NCI-H82 (cell line): ENCODE measurements at regions not wholly inside any gene's neighbourhood (a gene's known extent, or its start where the extent isn't known, plus 50 kb on each side); places are given as distances from the start of the nearest gene placed in this dataset.

Source experiments
- DNase-seq: peaks from one replicate; lab custom pipeline; 2025; lab: John Stamatoyannopoulos, UW

DNA sequence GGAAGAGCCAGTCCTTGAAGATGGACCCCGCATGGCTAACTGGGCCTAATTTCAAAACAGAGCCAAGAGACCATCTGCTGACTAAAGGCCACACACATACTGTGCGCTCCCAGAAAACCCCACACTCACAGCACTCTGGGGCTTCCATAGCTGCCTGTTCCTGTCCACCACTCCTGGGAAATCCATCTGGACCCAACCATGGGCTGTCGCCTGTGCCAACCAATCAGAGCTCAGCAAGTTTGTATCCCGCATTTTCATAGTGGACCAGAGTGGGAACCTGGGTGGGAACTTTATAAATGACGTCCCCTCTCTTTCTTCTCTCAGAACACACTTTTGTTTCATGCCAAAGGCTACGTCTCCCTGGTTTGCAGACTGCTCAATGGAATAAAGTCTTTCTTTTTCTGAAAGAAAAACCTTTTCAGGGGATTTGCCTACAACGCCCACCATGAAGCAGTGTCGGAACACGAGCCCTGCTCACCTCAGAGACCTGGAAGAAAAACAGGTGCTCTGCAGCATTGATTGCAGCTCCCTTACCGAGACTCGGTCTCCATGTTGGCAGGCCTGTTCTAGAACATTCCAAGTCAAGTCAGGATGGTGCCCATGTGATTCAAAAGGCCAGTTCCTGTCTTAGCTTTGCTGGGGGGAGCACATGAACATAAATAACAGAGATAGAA lies 137.2 kb upstream of the GPC1 start:
- DNase-seq = no peak

- no peak for DNase-seq
Observed at GRCh38 chr2:240298803-240299709, 136.4 kb upstream of the GPC1 start.

GRCh38 chr2:240299710-240300068 lies 135.8 kb upstream of the GPC1 start:
- no peak for DNase-seq

DNA sequence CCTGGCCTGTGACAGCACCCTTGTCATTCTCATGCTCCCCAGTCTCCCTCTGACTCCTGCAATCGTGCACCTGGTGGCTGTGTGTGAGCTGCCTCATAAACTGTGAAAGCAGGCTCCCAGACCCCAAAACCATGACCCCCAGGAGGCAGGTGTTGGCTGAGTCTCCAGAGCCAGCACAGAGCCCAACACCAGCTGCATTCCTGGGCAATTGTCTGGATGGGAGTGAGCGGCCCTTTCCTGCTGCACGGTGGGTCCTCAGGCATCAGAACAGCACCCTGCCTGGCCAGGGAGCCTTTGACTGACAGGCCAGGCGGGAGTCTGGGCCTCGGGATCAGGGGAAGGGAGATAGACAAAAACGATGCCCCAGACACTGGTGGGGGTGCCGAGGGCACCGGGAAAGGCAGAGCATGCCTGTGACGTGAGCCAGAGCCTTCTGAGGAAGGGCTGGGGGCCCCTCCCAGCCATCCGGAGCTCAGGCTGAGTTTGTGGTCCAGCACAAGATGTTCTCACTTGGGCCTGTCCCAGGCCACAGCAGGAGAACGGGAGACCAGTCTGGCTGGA lies 135.1 kb upstream of the GPC1 start:
- no peak for DNase-seq

DNA sequence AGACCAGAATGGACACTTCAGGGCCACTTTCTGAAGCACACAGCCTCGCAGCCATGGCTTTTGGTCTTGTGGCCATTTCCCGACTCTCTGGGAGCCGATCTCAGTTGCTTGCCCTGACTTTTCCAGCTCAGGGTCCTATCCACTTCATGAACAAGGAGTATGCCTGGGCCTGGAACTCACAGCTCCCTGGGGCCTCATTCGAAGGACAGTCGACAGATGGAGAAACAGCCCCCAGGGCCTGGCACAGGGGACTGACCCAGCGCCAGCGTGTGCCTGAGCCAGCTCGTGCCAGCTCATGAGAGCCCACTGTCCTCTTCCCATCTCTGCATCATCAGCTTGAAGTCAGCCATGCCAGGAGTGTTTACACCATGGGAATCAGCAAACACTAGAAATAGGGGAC lies 134.6 kb upstream of the GPC1 start:
- no peak for DNase-seq

DNA sequence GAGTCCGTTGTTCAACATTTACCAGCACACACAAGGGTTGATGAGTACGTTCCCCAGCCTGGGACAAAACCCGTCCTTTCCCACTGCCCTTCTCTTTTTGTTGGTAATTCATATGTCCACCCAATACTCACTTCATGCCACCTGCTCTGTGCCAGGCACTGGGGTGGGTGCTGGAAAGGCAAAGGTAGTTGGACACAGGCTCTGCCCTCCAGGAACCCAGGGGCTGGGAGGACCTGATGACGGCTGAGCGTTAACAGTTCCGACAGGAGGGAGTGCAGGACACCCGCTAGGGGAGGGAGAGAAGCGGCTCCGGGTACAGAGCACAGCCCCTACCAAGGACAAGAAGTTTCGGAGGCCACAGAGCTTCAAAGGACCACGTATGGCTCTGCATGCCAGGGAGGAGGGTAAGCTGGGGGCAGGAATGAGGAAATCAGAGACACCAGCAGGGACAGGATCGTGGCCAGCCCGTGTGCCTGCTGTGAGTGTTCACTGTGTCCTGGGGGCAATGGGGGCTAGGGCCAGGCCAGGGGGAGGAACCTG lies 134.1 kb upstream of the GPC1 start:
- no peak for DNase-seq

- DNase-seq = no peak
Observed at GRCh38 chr2:240302041-240302440, 133.4 kb upstream of the GPC1 start.

GRCh38 chr2:240302933-240303595 lies 132.4 kb upstream of the GPC1 start:
- DNase-seq = no peak

DNA sequence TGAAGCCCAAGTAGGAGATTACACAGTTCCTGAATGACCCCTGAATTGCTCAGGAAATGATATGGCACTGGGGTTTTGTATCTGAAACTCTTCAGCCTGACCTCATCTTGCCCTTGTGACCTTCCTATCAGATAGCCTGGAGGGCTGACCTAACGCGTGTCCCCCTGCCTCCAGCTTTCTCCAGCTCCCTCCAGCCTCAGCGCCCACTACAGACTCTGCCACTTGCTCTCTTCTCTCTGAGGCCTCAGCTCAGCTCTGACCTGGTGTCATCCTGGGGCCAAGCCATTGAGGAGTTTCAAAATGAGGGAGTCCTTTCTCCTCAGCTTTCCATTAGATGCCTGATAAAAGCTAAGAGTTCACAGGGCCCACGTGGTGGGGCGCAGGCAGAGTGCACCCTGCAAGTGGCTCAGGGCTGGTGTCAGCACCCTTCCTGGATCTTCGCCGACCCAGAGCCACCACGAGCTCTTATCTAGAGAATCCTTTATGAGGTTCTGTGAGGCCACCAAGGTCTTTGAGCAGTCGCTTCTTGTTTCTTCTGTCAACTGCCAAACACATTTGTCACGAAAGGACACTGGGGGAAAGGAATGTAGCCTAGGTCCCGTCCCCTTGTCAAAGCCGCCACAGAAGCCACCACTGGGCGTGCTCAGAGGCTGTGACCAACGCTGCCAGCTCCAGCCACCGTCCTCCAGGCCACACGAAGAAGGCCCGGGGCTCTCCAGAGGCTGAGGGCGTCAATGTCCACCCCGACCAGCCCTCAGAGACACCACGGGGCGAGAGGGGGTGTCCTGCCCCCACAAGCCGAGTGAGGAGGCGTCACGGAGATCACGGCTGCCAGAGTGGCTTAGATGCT lies 131.3 kb upstream of the GPC1 start:
- no peak for DNase-seq

GRCh38 chr2:240304746-240305161 lies 130.7 kb upstream of the GPC1 start:
- no peak for DNase-seq

DNA sequence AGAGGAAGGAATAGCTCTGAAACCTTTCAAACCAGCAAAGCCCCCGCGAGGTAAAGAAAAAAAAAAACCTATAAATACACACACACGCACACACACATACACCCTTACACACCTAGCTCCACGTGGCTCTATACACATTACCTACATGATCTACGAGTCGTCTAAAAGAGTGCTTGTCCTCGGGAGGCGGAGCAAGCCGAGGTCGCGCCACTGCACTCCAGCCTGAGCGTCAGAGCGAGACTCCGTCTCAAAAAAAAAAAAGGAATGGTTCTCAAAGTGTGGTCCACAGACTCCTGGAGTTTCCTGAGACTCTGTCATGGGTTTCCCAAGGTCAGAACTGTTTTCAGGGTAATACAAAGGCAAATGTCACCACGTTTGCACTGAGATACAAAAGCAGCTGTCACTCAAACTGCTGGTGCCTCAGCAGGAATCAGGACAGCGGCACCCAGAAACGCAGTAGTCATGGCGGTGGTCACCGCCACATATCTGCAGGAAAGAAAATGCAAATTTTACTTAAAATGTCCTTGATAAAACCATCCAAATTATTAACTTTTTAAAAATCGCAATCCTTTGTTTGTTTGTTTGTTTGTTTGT lies 130.0 kb upstream of the GPC1 start:
- DNase-seq = no peak

DNA sequence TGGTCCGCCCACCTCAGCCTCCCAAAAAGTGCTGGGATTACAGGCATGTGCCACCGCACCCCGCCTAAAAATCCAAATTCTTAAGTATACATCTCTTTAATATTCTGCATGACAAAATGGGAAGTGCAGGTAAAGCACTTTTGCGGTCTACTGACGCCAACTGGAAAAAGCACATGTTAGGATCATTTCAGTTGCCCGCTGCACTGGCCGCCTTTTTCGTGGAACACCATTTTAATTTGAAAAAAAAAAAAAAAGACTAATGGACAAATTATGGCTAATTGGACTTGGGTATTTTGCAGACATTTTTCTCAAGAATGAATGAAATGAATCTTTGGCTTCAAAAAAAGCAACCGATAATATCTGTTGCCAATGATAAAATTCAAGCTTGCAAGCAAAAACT lies 129.3 kb upstream of the GPC1 start:
- no peak for DNase-seq

GRCh38 chr2:240308111-240308651 lies 127.3 kb upstream of the GPC1 start:
- DNase-seq = no peak

DNA sequence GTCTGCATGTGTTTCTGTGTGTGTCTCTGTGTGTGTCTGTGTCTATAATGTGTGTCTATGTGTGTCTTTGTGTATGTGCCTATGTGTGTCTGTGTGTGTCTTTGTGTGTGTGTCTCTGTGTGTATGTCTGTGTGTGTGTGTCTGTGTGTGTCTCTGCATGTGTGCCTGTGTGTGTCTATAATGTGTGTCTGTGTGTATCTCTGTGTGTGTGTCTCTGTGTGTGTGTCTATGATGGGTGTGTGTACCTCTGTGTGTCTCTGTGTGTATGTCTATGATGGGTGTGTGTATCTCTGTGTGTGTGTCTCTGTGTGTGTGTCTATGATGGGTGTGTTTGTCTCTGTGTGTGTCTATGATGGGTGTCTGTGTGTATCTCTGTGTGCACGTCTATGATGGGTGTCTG lies 126.2 kb upstream of the GPC1 start:
- no peak for DNase-seq

DNA sequence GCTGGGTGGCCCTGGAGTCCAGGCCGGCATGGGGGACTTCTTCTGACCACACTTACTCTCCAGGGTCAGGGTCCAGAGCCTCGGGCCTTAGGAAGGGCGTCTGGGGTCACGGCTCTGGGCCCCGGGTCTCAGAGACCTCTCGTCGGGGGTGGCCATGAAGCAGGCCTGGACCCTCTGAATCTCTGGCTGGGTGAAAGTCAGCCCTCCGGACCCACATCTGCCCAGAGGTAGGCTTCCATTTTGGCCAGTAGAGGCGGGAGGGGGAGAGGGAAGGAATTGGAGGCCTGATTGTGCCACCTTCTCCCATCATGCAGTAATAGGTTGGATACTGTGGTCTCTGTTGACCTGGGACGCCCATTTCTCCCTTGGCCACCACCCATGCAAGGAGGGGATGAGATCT lies 125.3 kb upstream of the GPC1 start:
- no peak for DNase-seq

DNA sequence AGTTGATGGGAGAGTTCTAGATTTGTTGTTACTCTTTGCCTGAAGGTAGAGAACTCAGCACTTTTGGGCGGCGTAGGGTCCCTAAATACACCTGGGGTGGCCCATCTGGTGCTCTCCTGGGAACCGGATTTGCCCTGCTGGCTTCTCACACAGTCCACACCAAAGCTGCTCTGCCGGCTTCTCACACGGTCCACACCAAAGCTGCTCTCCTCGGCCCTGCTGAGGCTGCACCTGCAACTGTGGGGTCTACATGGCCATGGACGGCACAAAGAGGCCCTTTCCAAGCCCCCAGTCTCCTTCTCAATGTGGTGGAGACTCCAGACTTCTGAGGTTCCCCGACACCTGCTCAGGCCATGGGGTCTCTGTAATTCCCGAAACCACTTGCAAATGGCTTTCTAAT lies 124.8 kb upstream of the GPC1 start:
- DNase-seq = no peak

- DNase-seq = no peak
Observed at GRCh38 chr2:240311821-240312220, 123.6 kb upstream of the GPC1 start.

GRCh38 chr2:240319221-240319854 lies 116.1 kb upstream of the GPC1 start:
- DNase-seq = no peak

DNA sequence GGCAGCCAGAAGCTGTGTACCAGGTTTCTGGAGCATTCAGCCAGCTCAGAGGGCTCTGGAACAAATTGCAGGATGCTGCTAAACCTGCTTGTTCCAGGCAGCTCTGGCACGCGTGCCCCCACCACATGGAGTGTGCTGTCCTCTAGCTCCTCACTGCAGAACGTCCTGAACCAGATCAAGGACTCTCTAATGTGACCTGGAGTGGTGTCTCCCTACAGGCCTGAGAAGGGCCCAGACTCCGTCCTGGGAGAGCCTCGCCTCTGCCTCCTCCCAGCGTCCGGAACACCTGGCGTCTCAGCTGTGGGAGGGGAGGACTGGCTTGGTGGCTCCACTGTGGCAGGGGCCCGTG lies 115.6 kb upstream of the GPC1 start:
- no peak for DNase-seq

- no peak for DNase-seq
Observed at GRCh38 chr2:240320204-240320993, 115.1 kb upstream of the GPC1 start.
